Colonic mucosa (tissue), 4 donors: ENCODE measurements at regions not wholly inside any gene's neighbourhood (a gene's known extent, or its start where the extent isn't known, plus 50 kb on each side); places are given as distances from the start of the nearest gene placed in this dataset.
"Not testable (repeated sequence)": the region's sequence is repeated elsewhere in the genome, so short reads cannot be mapped to it uniquely, and the experiment has no call there.

Source experiments
- DNase-seq: peaks from one replicate; pipeline ENCODE4 v3.0.0-alpha.2; 2020
- H3K27ac ChIP-seq: fragments of 200-600 bp; one replicate; pipeline ENCODE4 v1.8.0; 2021
- H3K27me3 ChIP-seq: fragments of 200-600 bp; one replicate; pipeline ENCODE4 v1.8.0; 2021
- H3K36me3 ChIP-seq: fragments of 200-600 bp; one replicate; pipeline ENCODE4 v1.8.0; 2021
- H3K4me1 ChIP-seq: fragments of 200-600 bp; one replicate; pipeline ENCODE4 v1.8.0; 2021; ENCODE audit warnings: mild to moderate bottlenecking
- H3K4me3 ChIP-seq: fragments of 200-600 bp; one replicate; pipeline ENCODE4 v1.8.0; 2021
- H3K9ac ChIP-seq, 2 donors: one replicate each; pipeline ENCODE4 v1.7.0; 2013; ENCODE audit warnings: control low read depth in 2 of 2, low read depth in 2 of 2, low read length in 2 of 2
- H3K9me3 ChIP-seq: fragments of 200-600 bp; one replicate; pipeline ENCODE4 v1.8.0; 2021
- CTCF ChIP-seq: fragments of 200-600 bp; IDR thresholded peaks from one replicate; pipeline ENCODE4 v1.8.0; 2022; ENCODE audit warnings: antibody characterized with exemption, mild to moderate bottlenecking
- intact Hi-C: fragments of 100-400 bp; cut with DNase I; formaldehyde crosslinking; loops from one replicate; pipeline ENCODE4 v1.14.1; 2022
- donor health status: healthy.
- donor health status: DM: no; HTN: no; CAD: no.
- donor health status: DM: no; HTN: no; CAD: no.

DNA sequence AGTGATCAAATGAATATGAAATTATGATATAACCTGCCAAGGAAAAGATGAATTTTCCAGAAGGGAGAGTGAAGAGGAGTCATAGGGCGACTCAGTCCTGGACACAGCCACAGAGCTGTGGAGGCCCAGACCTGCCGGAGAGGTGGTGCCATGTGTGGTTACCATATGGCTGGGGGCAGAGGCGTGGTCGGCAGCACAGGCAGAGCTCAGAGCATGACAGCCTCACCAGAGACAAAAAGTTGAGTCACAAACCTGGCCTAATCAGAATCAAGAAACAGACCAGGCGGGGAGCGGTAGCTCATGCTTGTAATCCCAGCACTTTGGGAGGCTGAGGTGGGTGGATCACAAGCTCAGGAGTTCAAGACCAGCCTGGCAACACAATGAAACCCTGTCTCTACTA is 57.8 kb upstream of the KIF2A start:
- H3K27me3 ChIP-seq, H3K27ac ChIP-seq, H3K36me3 ChIP-seq, H3K4me1 ChIP-seq, DNase-seq, H3K9ac ChIP-seq, H3K9me3 ChIP-seq, intact Hi-C loops, H3K4me3 ChIP-seq: not testable (repeated sequence)

GRCh38 chr5:62250085-62250484 is 55.9 kb upstream of the KIF2A start:
- H3K4me1 ChIP-seq, H3K27ac ChIP-seq, DNase-seq, H3K9me3 ChIP-seq, H3K4me3 ChIP-seq, intact Hi-C loops, H3K36me3 ChIP-seq, H3K9ac ChIP-seq, H3K27me3 ChIP-seq: not testable (repeated sequence)

- H3K27ac ChIP-seq, DNase-seq, H3K4me3 ChIP-seq, H3K9me3 ChIP-seq, intact Hi-C loops, H3K27me3 ChIP-seq, H3K4me1 ChIP-seq, H3K9ac ChIP-seq, H3K36me3 ChIP-seq: not testable (repeated sequence)
Measured at GRCh38 chr5:62250919-62251318, 55.1 kb upstream of the KIF2A start.

DNA sequence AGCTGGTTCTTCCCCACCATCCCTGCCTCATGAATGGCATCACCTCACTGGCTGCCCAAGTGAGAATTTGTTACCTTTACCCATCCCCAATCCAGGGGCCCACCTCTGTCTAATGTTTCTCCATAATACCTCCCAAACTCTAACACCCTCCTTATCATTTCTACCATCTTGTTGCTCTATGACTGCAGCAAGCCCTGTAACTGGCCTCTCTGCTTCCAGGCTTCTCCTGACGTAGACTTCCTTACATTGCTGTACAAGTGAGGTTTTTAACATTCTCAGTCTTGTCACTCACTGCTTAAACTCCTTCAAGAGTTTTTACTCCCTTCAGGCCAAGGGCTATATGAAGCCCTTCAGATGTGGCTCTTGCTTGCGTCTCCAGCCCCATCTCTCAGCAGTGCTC is 53.5 kb upstream of the KIF2A start:
- H3K36me3 ChIP-seq, H3K27ac ChIP-seq, H3K9me3 ChIP-seq, H3K9ac ChIP-seq, intact Hi-C loops, H3K4me3 ChIP-seq, DNase-seq, H3K4me1 ChIP-seq, H3K27me3 ChIP-seq: not testable (repeated sequence)

GRCh38 chr5:62255551-62255950 is 50.5 kb upstream of the KIF2A start:
- H3K9ac ChIP-seq, H3K27me3 ChIP-seq, H3K4me3 ChIP-seq, intact Hi-C loops, H3K27ac ChIP-seq, DNase-seq, H3K36me3 ChIP-seq, H3K4me1 ChIP-seq, H3K9me3 ChIP-seq: not testable (repeated sequence)

DNA sequence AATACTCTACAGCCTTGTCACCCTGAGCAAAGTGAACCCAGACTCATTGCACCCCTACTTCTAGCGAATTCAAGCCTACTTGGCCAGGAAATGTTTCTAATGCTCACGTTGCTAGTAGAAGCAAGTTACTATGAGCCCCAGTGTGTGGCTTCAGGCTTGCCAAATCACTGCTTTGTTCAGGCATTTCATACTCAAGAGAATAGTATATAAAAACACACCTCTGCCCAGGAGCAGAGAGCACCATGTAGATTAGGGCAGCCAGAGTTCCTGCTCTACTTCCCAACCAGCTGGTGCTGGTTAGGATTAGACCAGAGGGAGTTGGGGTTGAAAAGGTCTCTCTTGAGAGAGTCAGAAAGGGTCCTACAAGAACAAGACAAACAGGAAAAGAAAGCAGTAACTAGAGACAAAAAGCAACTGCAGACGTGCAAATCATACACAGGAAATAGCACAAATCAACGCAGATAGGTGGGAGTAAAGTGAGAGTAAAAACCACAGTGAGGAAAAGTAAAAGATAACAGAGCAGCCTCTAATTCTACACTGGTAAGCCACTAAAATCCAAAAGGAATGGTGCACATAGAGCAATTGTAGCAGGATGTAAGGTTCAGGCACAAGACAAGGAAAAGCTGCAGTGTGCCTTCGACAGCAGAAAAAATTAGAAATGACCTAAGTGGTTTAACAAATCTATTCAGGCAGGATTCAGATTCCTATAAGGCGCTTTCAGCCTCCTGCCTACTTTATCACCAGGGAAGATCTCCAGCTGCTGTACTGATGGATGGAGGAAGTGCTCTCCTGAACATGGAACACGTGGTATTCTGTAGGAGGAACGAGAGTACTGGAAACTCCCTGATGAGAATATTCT is 49.6 kb upstream of the KIF2A start:
- Histone ChIP-seq H3K9ac (no peak overlapping the region), H3K27me3 (no peaks in the 10 kb centered on the region), H3K9me3 (no peaks in the 10 kb centered on the region), H3K27ac (no peak overlapping the region), H3K4me1 (no peaks in the 10 kb centered on the region), H3K4me3 (no peak overlapping the region), H3K36me3 (no peaks in the 10 kb centered on the region)
- no peak for DNase-seq
- intact Hi-C loops = no loop called here
- TF ChIP-seq CTCF = no peak
